ENCODE measurements at regions not wholly inside any gene's neighbourhood (a gene's known extent, or its start where the extent isn't known, plus 50 kb on each side); places are given as distances from the start of the nearest gene placed in this dataset.

DNA sequence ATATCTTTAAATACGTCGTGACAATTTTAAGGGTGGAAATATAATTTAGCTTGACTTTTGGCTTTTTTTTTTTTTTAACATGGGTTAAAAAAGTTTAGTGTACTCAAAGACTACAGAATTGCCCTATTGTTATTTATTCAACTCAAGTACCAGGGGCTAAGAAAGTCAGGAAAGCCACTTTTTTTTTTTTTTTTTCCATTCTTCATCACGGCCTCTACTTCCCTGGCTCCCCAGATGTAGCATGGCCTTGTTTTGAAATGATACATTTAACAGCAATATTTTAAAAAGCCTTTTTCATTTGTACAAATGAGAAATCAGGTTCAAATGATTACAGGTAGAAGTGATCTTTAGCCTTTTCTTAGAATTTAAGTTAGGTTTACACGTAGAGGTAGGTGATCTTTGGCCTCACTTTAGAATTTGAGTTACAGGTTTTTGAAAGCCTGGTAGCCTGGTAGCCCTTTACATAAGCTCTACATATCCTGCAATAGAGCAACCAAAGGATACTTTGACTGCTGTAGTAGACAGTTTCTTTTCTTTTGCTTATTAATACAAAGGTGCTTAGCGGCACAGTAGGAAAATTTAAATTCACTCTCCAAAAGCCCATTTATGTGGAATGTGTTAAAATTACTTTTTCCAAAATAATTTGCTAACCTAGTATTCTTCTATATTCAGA is 160.5 kb upstream of the MMS22L start:
- intact Hi-C loops (cut with DNase I; ENCODE audit: low total_unique reads), result no loop called here
- Histone ChIP-seq H3K4me1 (no peaks in the 10 kb centered on the region), H3K36me3 (ENCODE audit: low read depth, missing control alignments) (no peaks in the 10 kb centered on the region), H3K4me3 (no peak overlapping the region), H3K27me3 (no peaks in the 10 kb centered on the region), H3K27ac (no peak overlapping the region), H3K9me3 (no peaks in the 10 kb centered on the region)
- no peak for TF ChIP-seq POLR2A (IDR thresholded peaks at IDR 0.05)
- TF ChIP-seq, protein P1, sequence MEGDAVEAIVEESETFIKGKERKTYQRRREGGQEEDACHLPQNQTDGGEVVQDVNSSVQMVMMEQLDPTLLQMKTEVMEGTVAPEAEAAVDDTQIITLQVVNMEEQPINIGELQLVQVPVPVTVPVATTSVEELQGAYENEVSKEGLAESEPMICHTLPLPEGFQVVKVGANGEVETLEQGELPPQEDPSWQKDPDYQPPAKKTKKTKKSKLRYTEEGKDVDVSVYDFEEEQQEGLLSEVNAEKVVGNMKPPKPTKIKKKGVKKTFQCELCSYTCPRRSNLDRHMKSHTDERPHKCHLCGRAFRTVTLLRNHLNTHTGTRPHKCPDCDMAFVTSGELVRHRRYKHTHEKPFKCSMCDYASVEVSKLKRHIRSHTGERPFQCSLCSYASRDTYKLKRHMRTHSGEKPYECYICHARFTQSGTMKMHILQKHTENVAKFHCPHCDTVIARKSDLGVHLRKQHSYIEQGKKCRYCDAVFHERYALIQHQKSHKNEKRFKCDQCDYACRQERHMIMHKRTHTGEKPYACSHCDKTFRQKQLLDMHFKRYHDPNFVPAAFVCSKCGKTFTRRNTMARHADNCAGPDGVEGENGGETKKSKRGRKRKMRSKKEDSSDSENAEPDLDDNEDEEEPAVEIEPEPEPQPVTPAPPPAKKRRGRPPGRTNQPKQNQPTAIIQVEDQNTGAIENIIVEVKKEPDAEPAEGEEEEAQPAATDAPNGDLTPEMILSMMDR (IDR thresholded peaks at IDR 0.05), result no peak
- DNase-seq, result no peak
- 84 to 93% methylated on average over 5 of the region's 5 CpGs for WGBS, 2 donors

DNA sequence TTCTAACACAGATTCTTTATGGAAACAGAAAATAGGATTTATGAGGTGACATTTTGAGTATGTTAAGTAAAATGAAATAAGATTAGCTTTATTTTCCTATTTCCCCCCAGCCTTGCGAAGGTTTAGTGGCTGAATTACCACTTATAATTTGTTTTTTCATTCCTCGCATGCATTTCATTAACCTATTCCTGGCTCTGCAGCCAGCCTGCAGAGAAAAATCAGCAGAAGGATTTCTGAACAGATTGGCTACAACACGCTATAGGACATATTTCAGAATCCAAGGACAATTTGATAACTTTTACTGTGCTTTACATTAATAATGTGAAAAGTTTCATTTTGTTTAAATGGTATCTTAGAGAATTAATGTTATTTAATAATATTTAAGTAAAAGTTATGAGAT is 162.4 kb upstream of the MMS22L start:
- intact Hi-C loops (cut with DNase I; ENCODE audit: low total_unique reads), result no loop called here
- no peaks in the 10 kb centered on the region for H3K9me3 ChIP-seq
- H3K4me3 ChIP-seq, result no peak overlapping the region
- TF ChIP-seq, protein P1 (IDR thresholded peaks at IDR 0.05), result no peak
- no peak for TF ChIP-seq POLR2A (IDR thresholded peaks at IDR 0.05)
- DNase-seq, result no peak
- no peaks in the 10 kb centered on the region for H3K27me3 ChIP-seq
- no peak overlapping the region for H3K27ac ChIP-seq
- no peaks in the 10 kb centered on the region for H3K4me1 ChIP-seq
- no peaks in the 10 kb centered on the region for H3K36me3 ChIP-seq (ENCODE audit: low read depth, missing control alignments)
- WGBS, 2 donors, result 60 to 61% methylated on average over 3 of the region's 3 CpGs

DNA sequence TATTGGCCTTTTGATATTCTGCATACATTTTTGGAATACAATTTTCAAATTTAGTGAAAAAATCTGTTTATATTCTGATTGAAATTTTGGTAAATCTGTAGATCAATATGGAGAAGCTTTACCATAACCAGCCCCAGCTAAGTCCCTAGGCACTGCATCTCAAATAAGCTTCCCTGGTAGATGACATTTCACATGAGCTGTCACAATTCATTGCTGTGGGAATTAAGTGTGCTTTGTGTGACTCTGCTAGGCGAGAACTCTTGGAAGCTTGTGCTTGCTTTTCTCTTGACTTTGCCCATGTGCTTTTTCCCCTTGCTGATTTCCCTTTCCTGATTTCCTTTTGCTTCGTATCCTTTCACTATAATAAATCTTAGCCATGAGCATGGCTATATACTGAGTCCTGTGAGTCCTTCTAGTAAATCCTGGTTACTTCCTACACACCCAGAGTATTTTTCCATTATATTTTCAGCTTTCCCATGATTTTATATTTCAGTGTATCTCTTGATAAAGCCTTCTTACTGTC is 166.5 kb upstream of the MMS22L start:
- Histone ChIP-seq H3K27ac (no peak overlapping the region), H3K27me3 (no peaks in the 10 kb centered on the region), H3K36me3 (ENCODE audit: low read depth, missing control alignments) (no peaks in the 10 kb centered on the region), H3K4me1 (no peaks in the 10 kb centered on the region), H3K4me3 (no peak overlapping the region), H3K9me3 (no peaks in the 10 kb centered on the region)
- no peak for DNase-seq
- intact Hi-C loops (cut with DNase I; ENCODE audit: low total_unique reads), result no loop called here
- 77 to 81% methylated on average over 2 of the region's 2 CpGs for WGBS, 2 donors
- no peak for TF ChIP-seq POLR2A (IDR thresholded peaks at IDR 0.05)
- TF ChIP-seq, protein P1 (IDR thresholded peaks at IDR 0.05), result no peak

DNA sequence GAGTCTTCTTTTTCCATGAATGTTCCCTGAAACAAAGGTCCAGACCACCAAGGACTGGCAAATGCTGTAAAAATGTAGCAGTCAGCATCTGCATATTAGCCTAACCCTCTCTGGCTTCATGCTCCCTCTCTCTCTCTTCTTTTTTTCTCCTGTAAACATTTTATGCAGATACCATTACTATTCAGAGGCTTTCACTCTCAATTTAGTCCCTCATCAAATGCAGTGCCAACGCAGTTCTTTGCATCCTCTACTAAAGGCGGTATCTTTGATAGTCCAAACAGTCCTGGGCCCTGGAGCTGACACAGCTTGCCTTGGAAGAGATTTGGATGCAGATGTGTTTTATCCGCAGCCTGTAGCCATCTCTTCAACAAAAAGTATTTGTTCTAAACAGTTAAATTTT is 167.1 kb upstream of the MMS22L start:
- 77 to 90% methylated on average over 3 of the region's 3 CpGs for WGBS, 2 donors
- TF ChIP-seq, protein P1 (IDR thresholded peaks at IDR 0.05), result no peak
- no peak for TF ChIP-seq POLR2A (IDR thresholded peaks at IDR 0.05)

DNA sequence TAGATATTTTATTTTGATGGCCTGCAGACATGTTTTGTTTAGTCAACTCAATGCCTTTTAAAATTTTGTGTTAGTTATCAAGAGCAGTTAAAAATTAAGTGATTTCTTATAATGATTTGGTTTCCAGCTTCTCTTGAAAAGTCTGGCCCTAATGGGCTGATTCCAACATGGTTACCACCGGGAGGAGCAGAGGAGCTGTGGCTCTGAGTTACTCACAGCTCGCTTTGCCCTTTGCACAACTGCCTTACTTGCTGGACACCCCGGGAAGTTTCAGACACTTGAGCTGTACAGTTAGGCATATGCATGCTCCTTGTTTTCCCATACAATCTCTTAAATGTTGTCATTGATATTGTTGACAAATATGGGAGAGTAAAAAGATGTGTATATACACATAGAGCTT is 173.1 kb upstream of the MMS22L start:
- H3K4me3 ChIP-seq, result no peak overlapping the region
- 69 to 79% methylated on average over 3 of the region's 3 CpGs for WGBS, 2 donors
- TF ChIP-seq, protein P1 (IDR thresholded peaks at IDR 0.05), result no peak
- no peak for TF ChIP-seq POLR2A (IDR thresholded peaks at IDR 0.05)
- no peaks in the 10 kb centered on the region for H3K4me1 ChIP-seq
- no peaks in the 10 kb centered on the region for H3K27me3 ChIP-seq
- no peak for DNase-seq
- H3K9me3 ChIP-seq, result no peaks in the 10 kb centered on the region
- intact Hi-C loops (cut with DNase I; ENCODE audit: low total_unique reads), result no loop called here
- H3K27ac ChIP-seq, result no peak overlapping the region
- H3K36me3 ChIP-seq (ENCODE audit: low read depth, missing control alignments), result no peaks in the 10 kb centered on the region

More for the DNA sequence above, 167.1 kb upstream of the MMS22L start:
- Histone ChIP-seq H3K36me3 (ENCODE audit: low read depth, missing control alignments) (no peaks in the 10 kb centered on the region), H3K9me3 (no peaks in the 10 kb centered on the region), H3K27me3 (no peaks in the 10 kb centered on the region), H3K27ac (no peak overlapping the region), H3K4me1 (no peaks in the 10 kb centered on the region), H3K4me3 (no peak overlapping the region)
- DNase-seq, result no peak
- intact Hi-C loops (cut with DNase I; ENCODE audit: low total_unique reads), result no loop called here

Data from testis (tissue), 2 donors.